Kidney (tissue), 13 donors: ENCODE measurements at regions not wholly inside any gene's neighbourhood (a gene's known extent, or its start where the extent isn't known, plus 50 kb on each side); places are given as distances from the start of the nearest gene placed in this dataset.

ENCODE experiments used
- DNase-seq, 5 donors: peaks; one replicate each; pipeline ENCODE4 v3.0.0-alpha.2; 2013 to 2020
- FAIRE-seq: peaks from 2 replicates; lab custom pipeline; 2012; peaks lifted over from hg19 to GRCh38; lab: Jason Lieb, UNC
- H3K27ac ChIP-seq, 2 donors: one replicate each; pipeline ENCODE4 v1.7.0; 2013; ENCODE audit warnings: low read depth in 2 of 2, low read length in 2 of 2, inconsistent platforms in 1 of 2
- H3K27me3 ChIP-seq: one replicate; pipeline ENCODE4 v1.7.1; 2013; ENCODE audit warnings: low read length, inconsistent platforms; ENCODE audit not compliant: control insufficient read depth, insufficient read depth
- H3K36me3 ChIP-seq, 3 donors: one replicate each; pipeline versions ENCODE4 v1.7.0 to v1.7.1; 2013; ENCODE audit warnings: low read length in 3 of 3, control low read depth in 1 of 3, inconsistent platforms in 1 of 3; ENCODE audit not compliant: insufficient read depth in 3 of 3, control insufficient read depth in 2 of 3
- H3K4me1 ChIP-seq, 3 donors: one replicate each; pipeline versions ENCODE4 v1.7.0 to v1.7.1; 2013; ENCODE audit warnings: low read length in 3 of 3, inconsistent platforms in 1 of 3, low read depth in 1 of 3; ENCODE audit not compliant: control insufficient read depth in 2 of 3, insufficient read depth in 2 of 3
- H3K4me3 ChIP-seq, 3 donors: one replicate each; pipeline versions ENCODE4 v1.7.0 to v1.8.1; 2013; ENCODE audit warnings: low read length in 3 of 3, control low read depth in 1 of 3, inconsistent platforms in 1 of 3
- H3K9ac ChIP-seq, 3 donors: one replicate each; pipeline versions ENCODE4 v1.7.0 to v1.7.1; 2013; ENCODE audit warnings: low read length in 3 of 3, control low read depth in 1 of 3, inconsistent platforms in 1 of 3
- H3K9me3 ChIP-seq, 3 donors: one replicate each; pipeline versions ENCODE4 v1.7.0 to v1.7.1; 2013; ENCODE audit warnings: low read length in 3 of 3, control low read depth in 1 of 3, inconsistent platforms in 1 of 3; ENCODE audit not compliant: control insufficient read depth in 2 of 3, insufficient read depth in 1 of 3
- intact Hi-C: fragments of 100-400 bp; cut with DNase I; formaldehyde crosslinking; loops from one replicate; pipeline ENCODE4 v1.11.1; 2022
- TF ChIP-seq, protein P1 (sequence below): IDR thresholded peaks from 3 replicates; pipeline ENCODE4 v1.5.1; 2012; ENCODE audit warnings: mild to moderate bottlenecking, moderate library complexity, borderline replicate concordance; ENCODE audit not compliant: insufficient read depth; ENCODE audit errors: extremely low read depth
- donor health status: control.
- donor health status: control.
- donor health status: control.
- donor health status: control.
- donor health status: control.
- donor health status: DM: yes; HTN: yes; CAD: no.
- donor health status: Normal renal cell carcinoma (clear cell type).

DNA sequence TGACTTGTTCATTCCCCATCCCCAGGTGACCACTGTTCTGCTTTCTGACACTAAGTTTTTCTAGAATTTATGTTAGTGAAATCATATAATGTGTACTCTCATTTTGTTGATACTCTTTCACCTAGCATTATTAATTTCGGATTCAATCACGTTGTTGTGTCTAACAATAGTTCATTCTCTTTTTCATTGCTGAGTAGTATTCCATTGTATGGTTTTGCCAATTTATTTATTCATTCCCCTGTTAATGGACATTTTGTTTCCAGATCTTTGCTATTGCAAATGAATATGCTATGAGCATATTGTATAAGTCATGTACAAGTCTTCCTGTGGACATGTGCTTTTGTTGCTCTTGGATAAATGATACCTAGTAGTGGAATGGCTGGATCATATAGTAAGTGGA lies 146.4 kb downstream of the FAM204A start:
- Histone ChIP-seq H3K27ac (no peak overlapping the region), H3K4me1 (no peaks in the 10 kb centered on the region), H3K9me3 (no peaks in the 10 kb centered on the region), H3K27me3 (no peaks in the 10 kb centered on the region), H3K9ac (no peak overlapping the region), H3K4me3 (no peak overlapping the region), H3K36me3 (no peaks in the 10 kb centered on the region)
- FAIRE-seq (no peak), DNase-seq (no peak)
- TF ChIP-seq, protein P1, sequence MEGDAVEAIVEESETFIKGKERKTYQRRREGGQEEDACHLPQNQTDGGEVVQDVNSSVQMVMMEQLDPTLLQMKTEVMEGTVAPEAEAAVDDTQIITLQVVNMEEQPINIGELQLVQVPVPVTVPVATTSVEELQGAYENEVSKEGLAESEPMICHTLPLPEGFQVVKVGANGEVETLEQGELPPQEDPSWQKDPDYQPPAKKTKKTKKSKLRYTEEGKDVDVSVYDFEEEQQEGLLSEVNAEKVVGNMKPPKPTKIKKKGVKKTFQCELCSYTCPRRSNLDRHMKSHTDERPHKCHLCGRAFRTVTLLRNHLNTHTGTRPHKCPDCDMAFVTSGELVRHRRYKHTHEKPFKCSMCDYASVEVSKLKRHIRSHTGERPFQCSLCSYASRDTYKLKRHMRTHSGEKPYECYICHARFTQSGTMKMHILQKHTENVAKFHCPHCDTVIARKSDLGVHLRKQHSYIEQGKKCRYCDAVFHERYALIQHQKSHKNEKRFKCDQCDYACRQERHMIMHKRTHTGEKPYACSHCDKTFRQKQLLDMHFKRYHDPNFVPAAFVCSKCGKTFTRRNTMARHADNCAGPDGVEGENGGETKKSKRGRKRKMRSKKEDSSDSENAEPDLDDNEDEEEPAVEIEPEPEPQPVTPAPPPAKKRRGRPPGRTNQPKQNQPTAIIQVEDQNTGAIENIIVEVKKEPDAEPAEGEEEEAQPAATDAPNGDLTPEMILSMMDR, result no peak
- intact Hi-C loops, result no loop called here

DNA sequence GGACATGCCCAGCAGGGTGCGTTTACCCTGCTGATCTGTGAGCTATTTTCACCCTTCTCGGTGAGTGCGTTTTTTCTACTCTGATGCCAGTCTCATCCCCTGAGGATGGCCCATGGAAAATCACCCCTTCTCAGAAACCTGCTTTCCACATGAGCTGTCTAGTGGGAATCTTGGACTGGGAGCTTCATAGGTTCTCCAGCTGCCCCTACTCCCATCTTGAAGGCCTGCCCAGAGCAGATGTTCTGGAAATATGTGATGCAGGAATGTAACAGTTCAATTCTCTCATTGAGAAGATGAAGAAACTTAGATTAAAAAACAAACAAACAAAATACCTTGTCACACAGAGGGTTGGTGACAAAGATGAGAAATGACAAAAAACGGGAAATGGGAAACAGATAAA lies 146.9 kb upstream of the RAB11FIP2 start:
- FAIRE-seq, result no peak
- intact Hi-C loops, result no loop called here
- no peak overlapping the region for H3K27ac ChIP-seq
- H3K4me1 ChIP-seq, result no peaks in the 10 kb centered on the region
- no peaks in the 10 kb centered on the region for H3K9me3 ChIP-seq
- DNase-seq, result no peak
- H3K9ac ChIP-seq, result no peak overlapping the region
- no peaks in the 10 kb centered on the region for H3K27me3 ChIP-seq
- H3K4me3 ChIP-seq, result no peak overlapping the region
- TF ChIP-seq, protein P1, result no peak
- H3K36me3 ChIP-seq, result no peaks in the 10 kb centered on the region

DNA sequence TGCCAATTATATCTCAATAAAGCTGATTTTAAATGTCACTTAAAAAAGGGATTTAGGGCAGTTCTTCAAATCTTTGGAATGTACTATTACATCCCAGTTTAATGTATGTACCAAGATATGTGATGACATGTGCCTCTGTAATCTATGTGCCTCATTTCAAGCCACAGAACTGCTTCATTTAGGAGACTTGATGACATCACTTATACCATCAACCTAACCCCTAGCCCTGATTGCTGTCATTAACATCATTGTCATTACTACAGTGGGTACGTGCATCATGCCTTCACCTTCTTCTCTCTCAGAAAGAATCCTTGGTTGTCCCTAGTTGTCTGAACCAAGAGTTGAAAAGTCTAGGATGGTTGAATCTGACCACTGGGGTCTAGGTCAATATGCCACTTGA lies 134.3 kb upstream of the RAB11FIP2 start:
- Histone ChIP-seq H3K9me3 (peaks cover 0 to 1% (median 0%) of the 10 kb centered on the region in 3 donors), H3K36me3 (no peaks in the 10 kb centered on the region), H3K27me3 (no peaks in the 10 kb centered on the region), H3K27ac (no peak overlapping the region), H3K4me1 (no peaks in the 10 kb centered on the region), H3K9ac (no peak overlapping the region), H3K4me3 (no peak overlapping the region)
- DNase-seq (no peak), FAIRE-seq (no peak)
- TF ChIP-seq, protein P1, result no peak
- intact Hi-C loops, result no loop called here

DNA sequence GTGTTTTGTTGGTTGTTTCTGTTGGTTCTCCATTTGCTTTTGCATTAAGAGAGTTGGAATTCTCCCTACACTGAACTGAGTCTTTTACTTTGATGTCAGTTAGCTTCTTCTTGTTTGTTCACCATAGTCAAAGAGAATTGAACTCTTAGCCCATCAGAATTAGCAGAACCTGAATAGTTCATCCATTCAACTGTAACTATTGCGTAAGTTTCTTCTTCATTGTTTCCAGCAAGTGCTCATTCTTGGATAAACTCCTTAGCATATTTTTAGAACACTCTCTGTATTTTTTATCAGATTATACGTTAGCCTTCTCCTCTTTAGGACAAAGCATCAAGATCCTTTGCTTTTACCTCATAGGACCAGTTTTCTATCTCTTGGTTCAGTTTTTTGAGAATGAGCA lies 128.4 kb upstream of the RAB11FIP2 start:
- H3K4me1 ChIP-seq, result no peaks in the 10 kb centered on the region
- TF ChIP-seq, protein P1, result no peak
- no peaks in the 10 kb centered on the region for H3K36me3 ChIP-seq
- no peak overlapping the region for H3K4me3 ChIP-seq
- H3K9ac ChIP-seq, result no peak overlapping the region
- no peaks in the 10 kb centered on the region for H3K9me3 ChIP-seq
- no peak for DNase-seq
- no peak overlapping the region for H3K27ac ChIP-seq
- no peaks in the 10 kb centered on the region for H3K27me3 ChIP-seq
- intact Hi-C loops, result no loop called here
- no peak for FAIRE-seq
